Stimulated activated naive CD4-positive, alpha-beta T cell treated with Interleukin-2 at 50 U/mL for 16 hours (primary cell): ENCODE measurements at regions not wholly inside any gene's neighbourhood (a gene's known extent, or its start where the extent isn't known, plus 50 kb on each side); places are given as distances from the start of the nearest gene placed in this dataset.

Experiments
- DNase-seq: peaks from one replicate; lab custom pipeline; 2025; lab: John Stamatoyannopoulos, UW

DNA sequence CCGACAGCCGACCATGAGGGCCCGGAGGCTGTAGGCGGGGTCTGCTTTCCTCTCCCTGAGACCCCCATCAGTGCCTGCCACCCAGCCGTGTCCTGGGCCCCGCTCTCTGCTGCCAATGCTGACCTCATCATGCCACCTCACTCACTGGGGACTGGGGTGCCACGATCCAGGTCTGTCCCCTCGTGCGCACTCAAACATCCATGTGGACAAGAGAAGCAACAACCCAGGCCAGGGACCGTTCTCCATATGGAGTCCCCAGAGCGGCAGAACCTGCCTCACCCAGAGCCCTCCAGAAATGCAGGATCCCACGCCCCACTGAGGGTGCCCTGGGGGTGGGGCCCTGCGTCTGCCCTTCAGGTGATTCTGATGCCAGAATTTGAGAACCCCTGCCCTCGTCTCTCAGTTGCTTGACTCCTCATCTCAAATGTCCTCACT lies 210.0 kb upstream of the PPP2R2D start:
- DNase-seq: no peak

DNA sequence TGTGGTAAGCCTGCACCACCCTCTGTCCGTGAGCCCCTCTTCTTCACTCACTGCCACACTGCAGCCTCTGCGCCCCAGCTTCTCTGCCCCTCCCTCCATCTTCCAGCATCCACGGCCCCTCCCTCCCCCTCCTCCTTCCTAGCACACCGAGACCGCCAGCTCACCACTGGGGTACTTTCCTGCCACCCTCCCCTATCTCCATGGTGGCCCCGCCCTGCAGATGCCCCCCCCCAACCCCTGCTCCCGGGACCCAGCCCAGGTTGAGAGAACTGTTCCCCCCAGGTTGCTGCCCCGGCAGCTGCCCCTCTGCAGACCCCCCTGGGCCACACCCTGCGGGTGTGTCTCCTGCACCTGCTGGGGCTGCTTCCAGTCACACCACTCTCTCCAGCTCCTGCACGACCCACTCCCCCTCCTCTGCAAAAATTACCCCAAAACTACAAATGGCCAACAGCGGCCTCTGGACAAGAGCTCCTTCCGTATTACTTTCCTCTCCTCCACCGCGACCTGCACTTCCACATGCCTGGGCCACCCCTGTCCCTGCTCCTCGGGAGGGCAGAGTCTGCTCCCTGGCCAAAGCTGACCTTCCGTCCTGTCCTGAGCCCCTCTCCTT lies 209.2 kb upstream of the PPP2R2D start:
- DNase-seq: no peak

DNA sequence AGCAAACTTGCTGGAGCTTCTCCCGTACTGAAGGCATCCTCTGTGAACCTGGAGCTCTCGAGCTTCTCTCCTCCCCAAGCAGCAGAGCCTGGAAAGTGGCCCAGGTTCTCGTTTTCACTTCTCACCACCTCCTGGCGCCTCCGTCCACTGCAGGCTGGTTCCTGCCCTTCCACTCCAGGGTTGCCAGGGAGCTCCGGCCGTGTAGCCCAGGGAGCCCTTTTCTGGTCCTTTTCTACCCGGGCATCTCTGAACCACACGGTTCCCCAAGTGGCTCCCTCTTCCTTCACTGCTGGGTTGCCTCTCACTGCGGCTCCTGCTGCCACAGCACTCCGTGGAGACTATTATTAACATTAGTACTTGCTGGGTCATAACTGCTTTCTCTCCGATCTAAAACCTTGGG lies 208.6 kb upstream of the PPP2R2D start:
- no peak for DNase-seq

DNA sequence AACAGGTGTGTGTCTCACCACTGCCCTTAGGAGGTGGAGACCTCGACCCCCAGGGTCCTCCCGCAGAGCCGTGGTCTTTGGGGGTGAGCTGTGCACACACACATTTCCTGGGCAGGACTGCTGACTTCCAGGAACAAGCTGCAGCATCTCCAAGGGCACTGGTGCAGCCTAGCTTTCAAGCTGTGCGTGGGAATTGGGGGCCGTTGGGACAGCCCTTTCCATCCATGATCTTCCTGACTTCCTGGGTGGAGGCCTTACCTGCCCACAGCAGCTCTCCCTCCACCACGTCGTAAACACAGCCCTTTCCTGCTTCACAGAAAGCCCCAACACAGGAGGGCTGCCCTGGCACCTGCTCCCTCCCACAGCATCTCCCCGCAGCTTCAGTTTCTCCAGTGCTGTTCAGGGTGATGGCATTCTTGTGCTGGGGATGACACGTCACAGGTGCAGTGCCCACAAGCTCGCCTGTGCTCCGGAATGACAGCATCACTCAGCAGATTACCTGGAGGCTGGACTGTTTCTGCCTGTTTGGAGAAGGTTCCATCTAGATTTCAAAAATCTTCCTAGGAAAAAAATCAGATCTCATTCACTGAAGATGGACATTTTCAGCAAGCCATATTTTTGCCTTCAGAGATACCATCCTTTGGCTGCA lies 208.0 kb upstream of the PPP2R2D start:
- DNase-seq: no peak

DNA sequence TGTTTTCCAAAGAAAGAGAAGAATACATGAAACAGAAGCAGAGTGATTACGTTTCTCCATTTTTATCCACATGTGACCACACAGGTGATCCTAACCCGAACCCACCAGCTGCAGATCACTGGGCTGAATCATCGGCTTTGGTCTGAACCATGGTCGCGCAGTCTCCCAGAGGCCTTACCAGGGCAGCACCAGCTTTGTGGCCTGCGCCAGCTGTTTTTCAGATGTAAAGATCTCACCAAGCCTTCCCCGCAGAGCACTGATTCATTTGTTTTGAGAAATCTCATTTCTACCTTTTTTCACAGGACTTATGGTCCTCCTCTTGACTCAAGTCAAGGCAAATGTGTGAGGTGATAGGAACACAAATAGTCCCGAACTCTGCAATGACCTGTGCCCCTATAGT lies 207.0 kb upstream of the PPP2R2D start:
- no peak for DNase-seq

DNA sequence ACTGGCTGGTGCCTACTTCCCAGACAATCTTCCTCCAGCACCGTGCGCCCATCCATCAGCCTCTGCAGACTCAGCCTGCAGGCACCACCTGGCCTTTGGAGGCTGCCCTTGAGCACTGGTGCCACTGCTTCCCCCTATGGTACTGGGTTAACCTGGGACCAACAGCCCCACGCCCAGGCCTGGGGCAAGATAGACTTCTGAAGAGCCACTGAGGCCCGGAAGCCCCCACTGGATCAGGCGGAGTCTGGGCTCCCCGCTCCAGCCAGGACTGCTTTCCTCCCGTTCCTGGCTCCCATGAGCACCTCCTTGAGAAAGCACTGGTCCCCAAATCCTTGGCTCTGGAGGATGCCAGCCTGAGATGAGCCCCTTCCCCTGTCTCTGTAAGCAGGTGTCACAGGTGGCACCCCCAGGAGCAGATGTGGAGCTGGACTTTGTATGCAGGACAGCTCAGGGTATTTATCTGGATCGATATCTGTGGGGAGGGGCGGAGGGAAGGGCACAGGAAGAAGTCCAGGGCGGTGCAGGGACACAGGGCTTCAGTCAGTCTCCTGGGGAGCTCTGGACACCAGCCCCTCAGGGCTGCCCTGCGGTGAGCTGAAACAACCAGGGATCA lies 206.5 kb upstream of the PPP2R2D start:
- no peak for DNase-seq

DNA sequence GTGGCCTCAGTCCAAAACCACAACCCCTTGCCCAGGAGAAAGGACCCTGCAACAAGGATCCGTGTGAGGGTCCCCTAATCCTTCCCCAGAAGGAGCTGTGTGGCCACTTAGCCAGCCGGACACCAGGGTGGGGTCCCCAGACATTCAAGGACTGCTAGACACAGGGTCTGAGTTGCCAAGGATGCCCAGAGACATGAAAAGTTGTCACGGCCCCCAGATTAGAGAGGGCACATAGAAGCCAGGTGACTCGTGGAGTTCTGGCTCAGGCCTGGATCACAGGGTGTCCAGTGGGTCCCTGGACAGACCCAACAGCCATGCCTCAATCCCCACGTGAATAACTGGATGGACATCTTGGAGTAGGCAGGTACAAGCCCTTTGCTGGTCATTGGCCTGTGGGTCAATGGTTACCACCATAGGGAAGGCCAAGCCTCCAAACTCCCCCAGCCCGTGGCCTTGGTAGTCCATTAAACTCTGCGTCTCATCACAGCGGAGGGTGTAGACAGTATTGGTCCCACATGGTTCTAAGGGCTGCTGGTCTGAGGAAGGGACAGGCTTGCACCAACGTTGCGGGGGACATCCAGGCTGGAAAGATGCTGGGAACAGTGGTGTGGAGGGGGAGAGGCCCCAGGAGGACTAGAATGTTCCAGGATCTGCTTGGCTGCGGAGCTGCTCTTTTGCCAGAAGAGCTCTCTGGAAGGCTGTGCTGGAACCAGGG lies 205.9 kb upstream of the PPP2R2D start:
- DNase-seq: no peak

DNA sequence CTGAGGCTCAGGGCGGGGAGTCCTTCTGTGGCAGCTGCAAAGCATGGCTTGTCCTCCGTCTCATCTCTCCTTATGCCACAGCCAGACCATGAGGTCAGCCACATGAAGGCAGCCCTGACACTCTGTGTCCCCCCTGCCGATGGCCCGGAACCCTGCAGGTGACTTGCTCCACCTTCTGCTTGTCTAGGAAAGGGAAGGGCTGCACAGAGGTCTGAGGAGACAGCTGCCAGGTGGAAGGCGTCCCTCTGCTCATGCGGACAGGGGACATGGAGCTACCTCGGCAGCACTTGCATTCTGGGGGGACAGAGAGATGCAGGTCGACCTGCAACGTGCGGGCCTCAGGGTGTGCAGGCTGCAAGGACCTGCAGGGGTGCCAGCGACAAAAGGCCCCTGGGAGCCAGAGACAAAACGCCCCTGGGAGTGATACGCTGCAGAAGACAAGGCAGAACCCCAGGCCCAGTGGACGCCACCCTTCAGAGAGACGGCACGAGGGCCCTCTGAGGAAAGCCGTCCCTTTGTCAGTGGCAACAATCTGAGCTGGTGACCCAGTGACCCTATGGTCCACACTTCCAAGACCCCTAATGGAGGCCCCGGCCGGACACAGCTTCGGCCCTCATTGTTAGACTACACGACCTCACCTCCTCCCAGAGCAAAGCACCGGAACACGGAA lies 205.2 kb upstream of the PPP2R2D start:
- no peak for DNase-seq

DNA sequence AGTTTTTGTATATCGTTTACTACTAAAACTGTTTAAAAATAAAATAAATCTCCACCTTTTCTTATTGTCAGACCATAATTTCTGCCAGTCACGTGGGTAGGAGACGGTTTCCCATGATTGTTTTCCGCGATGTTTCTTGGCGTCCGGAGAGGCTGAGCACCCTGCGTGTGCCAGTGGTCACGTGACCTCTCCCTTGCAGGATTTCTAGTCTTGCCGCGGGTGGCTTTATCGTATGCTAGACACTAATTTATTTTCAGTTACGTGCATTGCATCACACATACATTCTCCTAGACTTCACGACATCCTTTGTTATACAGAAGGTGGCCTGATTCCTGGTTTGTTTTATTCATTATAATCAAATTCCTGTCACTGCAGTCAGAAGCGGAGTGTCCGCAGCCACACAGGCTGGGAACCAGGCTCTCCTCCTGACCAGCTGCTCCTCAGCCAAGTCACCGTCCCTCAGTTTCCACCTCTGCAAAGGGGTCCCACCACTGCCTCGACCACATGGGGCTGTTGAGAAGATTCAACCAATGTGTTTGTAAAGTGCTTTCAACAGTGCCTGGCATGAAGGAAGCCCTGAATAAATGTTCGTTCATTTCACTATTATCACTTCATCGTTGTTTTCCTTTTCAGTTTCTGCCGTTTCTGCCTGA lies 203.2 kb upstream of the PPP2R2D start:
- no peak for DNase-seq

DNA sequence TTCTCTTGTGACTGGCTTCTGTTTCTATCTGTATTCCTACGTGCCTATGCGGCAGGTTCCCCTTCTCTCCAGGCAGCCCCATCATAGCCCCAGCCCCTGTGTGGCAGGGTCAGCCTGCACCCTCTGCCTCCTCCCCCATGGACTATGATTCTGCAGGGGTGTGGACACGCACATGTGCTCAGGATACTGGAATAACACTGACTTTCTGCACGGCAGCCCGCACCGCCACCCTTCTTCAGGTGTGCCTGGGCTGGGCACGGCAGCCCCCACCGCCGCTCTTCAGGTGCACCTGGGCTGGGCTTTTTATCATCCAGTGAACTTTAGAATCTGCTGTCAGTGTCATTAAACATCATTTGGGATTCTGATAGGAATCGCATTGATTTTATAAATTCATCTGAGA lies 202.6 kb upstream of the PPP2R2D start:
- no peak for DNase-seq

DNA sequence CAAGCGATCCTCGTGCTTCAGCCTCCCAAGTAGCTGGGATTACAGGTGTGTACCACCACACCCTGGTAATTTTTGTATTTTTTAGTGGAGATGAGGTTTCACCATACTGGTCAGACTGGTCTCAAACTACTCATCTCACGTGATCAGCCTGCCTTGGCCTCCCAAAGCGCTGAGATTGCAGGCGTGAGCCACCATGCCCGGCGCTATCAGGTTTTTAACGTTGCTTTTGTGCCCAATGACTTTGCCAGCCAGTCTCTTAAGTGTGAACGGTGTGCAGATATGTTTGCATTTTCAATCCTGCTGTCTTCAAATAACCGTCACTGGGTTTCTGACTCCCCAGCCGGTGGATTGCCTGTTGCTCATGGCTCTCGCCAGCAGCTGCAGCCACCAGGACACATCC lies 201.8 kb upstream of the PPP2R2D start:
- no peak for DNase-seq

DNA sequence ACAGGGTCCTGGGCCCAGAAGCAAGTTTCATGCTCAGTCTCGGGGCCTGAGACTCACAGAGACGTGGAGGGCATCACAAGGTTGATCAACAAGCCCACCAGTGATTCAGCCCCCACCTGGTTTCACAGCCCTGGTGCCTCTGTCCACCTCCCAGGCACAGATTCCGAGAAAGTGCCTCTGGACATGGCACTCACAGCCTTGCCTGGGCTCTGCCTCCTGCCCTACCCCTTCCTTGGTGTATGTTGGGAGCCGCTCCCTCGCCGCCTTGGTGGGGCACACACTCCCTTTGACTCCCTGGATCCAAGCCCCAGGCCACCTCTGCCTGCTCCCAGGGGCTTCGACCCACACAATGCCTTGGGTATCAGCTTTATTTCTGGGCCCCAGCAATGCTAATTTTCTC lies 200.8 kb upstream of the PPP2R2D start:
- no peak for DNase-seq

DNA sequence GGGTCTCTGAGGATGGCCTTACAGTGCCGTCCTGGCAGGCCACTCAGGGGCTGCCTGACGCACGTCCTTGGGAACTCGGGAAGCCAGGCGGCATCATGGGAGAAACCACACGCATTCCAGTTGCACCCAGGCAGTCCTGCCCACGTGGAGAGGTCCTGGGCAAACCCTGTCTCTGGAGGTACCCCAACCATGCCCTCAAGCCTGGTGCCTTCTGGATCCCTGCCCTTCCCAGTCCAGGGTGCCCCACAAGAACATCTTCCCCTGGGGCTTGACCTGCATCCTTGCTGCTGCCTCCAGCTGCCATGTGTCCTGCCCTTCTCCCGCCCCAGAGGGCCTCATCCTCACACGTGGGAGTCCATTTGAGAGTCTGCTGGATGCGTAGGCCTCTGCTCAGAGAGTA lies 200.3 kb upstream of the PPP2R2D start:
- no peak for DNase-seq

DNA sequence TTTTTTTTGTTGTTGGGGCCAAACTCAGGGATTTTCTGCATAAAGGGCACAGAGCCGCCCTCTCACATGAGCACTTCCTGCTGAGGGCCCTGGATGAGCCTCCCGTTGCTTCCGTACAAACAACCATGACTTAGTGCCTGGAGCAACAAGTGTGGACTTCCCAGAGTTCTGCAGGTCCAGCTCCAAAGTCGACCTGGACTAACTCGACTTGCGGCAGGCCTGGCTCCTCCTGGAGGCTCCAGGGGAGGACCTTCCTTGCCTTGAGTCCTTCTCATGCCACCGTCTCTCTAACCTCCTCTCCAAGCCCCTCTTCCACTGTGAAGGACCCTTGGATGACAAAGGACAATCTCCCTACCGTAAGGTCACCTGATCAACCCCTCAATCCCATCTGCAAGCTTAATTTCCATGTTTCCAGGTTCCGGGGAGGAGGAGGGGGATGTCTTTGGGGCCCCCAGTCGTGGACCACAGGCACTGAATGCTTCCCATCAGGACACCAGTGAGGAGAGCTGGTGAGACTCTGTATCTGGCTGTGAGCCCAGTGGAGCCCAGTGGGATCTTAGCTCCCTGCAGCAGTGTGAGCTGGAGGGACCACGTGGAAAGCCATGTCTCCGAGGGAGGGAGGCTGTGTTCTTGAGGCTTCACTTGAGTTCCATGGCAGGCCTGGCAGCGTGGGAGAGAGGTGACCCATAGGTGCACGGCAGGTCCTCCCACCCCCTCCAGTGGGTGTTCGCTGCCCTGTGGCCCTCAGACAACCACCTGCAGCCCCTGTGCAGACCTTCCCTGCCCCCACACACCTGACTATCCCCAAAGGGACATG lies 199.5 kb upstream of the PPP2R2D start:
- DNase-seq: no peak

DNA sequence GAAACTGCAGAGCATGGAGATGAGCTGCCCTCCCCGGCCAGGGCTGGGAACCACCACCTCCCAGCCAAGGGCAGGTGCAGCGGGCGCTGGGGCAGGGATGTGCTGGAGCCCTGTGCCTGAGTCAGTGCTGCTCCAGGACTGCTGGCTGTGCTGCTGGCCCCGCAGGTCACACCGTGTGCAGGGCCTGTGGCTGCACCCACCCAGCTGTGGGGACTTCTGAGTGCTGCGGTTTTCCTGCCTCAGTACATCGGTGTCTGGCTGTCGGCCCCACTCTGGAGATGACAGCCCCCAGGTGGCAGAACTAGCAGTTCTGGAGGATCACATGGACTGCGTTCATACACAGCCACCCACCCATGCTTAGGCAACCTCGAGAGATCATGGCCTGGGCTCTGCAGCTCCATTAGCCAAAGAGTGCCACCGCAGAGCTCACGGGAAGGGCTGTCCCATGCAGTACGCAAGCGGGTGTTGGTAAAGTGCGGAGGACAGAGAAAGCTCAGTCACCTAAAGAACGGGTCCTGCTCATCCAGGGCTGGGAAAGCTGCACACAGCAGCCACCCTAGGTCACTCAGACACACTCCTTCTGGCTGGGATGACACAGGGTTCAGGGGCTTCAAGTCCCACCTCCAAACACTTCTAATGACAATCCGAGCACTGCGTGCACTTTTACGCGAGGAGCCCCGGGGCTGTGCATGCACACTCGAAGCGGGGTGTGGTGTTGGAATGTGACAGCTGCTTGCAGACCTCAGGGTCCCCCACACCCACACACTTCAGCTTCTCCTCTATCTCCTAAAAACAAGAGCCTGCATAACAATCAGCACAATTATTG lies 198.1 kb upstream of the PPP2R2D start:
- no peak for DNase-seq

DNA sequence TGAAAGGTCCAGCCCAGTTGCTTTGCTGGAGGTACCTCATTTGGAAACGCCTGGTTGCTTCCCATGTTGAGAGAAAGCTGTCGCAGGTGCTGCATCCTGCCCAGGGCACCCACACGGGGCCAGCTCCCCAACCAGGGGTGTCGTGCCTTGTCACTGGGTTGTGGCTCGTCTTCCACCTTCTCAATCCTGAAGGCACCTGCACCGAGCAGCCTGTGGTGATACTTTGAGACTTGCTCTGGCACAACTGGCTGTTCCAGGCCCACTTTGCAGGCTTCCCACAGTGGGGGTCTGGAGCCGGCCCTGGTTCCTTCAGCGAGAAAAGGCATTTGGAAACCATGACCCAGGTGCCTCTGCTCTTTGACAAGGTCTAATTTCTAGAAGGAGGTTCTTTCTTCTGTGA lies 197.3 kb upstream of the PPP2R2D start:
- no peak for DNase-seq

DNA sequence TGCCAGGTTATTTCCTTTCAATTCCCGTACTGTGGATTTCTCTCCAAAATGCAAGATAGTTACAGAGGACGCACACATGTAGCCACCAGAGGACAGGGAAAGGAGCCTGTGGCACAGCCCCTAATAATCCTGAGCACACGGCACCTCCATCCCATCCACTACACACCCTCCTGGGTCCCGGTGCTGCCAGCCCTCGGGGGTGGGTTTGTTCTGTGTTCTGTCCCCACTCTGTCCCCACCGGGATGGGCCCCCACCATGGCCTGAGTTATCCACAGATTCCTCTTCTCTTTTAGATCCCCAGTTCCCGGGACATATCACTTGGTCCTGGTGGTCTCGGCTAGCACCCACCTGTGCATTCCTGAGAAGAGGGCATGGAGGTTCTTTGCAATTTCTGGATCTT lies 196.9 kb upstream of the PPP2R2D start:
- no peak for DNase-seq

DNA sequence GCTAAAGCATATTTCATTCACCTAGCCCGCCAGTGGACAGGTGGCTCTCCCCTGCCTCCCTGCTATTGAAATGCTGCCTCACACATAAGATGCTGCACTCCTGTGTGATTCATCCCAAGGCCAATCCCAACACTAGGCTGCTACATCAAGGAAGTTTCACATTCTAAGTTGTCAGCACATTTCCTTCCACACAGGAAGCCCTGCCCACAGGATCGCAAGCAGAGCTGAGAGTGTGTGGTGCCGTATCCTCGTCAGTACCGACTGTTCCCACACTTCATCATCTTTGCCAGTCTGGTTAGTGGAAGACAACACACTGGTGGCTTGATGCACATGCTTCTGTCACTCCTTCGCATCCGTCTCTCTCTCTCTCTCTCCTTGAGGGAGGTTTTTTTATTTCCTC lies 194.3 kb upstream of the PPP2R2D start:
- DNase-seq: no peak

DNA sequence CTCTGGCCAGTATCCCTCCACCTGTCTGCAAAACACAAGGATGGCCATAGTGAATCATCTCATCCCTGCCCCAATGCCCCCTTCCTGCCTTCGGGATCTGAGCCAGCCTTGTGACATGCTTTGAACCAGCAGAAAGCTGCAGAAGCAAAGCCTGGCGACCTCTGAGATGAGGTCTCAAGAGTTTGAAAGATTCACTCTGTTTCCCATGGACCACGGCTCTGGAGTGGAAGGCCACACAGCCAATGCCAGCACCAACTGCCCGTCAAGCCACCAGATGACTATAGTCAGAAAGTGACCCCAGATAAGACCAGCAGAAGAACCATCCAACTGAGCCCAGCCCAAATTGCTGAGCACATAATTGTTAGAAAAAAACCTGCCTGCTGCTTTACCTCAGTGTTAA lies 193.9 kb upstream of the PPP2R2D start:
- DNase-seq: no peak

DNA sequence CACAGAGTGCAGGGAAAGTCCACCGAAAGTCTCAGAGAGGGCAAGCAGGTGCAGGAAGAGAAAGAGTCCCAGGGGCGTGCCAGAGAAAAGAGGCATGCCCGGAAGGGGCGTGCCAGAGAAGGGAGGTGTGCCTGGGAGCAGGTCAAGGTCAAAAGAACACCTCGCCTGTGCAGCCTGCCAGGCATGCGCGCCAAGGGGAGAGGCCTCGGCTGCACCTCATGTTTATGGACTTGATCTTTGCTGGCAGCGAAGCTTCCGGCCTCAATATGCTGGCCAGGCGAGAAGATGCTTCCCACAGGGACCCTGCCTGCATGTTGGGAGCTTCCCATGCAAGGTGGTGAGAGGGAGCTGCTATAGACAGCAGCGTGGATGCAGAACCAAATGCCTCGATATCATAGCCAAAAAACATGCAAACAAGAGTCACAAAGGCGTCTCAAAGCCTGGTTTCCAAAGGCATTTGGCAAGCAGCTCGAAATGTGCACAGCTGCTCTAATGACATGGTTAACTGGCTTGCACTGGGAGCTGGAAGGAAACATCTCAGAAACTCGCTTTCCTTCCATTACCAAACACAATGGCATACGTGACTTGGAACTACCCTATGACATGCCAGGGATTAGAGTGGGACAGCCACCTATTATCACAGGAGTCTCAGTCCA lies 192.5 kb upstream of the PPP2R2D start:
- no peak for DNase-seq
